Occipital lobe (tissue), 1 donor: ENCODE measurements at regions not wholly inside any gene's neighbourhood (a gene's known extent, or its start where the extent isn't known, plus 50 kb on each side); places are given as distances from the start of the nearest gene placed in this dataset.

Experiments
- DNase-seq: peaks from one replicate; lab custom pipeline; 2025; lab: John Stamatoyannopoulos, UW

GRCh38 chr12:30095511-30095910 is 311.8 kb upstream of the TMTC1 start:
- DNase-seq = no peak

GRCh38 chr12:30092983-30093617 is 309.4 kb upstream of the TMTC1 start:
- DNase-seq = no peak

DNA sequence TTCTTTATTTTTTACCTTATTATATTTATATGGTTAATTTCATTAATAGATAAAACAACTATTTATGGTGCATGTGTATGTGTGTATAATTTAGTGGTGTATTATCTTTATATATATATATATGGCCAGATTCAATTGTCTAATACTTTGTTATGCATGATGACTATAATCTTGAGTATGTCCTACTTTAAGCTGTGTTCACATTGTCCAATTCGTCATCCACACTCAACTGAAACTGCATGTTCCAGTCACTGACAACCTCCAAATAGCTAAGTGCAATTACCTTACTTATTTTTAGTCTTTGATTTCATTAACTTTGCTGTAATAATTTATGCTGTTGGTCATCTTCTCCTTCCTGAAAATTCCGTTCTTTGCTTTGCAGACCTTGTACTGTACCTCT is 306.5 kb upstream of the TMTC1 start:
- no peak for DNase-seq

DNA sequence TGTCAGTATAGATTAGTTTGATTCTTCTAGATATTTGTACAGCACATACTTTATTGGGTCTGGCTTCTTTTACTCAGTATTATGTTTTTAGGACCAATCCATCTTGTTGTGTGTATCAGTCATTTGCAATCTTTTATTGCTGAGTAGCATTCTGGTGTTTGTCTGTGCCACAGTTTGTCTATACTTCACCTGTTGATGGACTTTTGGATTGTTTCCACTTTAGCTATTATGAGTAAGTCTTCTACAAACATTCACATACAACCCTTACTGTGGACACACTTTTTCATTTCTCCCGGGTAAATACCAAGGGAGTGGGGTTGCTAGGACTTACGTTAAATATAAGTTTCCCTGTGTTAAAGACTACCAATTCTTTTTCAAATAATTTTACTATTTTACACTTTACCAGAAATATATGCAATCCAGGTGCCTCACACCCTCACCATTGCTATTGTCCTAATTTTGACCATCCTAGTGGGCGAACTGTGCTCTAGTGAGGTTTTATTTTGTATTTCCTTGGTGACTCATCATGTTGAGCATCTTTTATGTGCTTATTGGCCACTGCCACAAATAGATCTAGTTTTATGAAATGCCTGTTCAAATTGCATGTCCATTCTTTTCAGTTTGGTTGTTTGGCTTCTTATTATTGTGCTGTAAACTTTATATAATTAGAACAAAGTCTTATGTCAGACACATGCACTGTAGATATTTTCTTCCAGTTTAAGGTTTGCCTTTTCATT is 304.7 kb upstream of the TMTC1 start:
- no peak for DNase-seq

DNA sequence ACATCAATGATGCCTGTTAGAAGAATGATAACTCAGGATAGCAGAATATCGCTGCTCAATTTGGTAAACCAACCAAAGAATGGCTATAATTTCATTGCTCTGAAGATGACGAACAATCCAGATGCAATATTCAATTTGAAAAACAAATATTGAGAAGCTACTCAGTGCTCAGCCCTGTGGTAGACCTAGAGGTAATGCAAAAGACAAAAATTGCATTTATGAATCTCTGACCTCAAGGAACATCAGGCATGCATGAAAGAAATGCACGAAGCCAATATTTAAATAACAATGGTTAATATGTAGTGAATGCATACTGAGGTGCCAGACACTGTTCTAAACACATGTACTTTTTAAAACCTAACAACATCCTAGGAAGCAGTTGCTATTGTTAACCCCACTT is 298.6 kb upstream of the TMTC1 start:
- no peak for DNase-seq

- DNase-seq = no peak
Observed at GRCh38 chr12:30074916-30075315, 291.2 kb upstream of the TMTC1 start.

GRCh38 chr12:30072824-30073223 is 289.1 kb upstream of the TMTC1 start:
- DNase-seq = no peak

GRCh38 chr12:30067146-30067545 is 283.4 kb upstream of the TMTC1 start:
- DNase-seq = no peak

GRCh38 chr12:30064906-30065305 is 281.2 kb upstream of the TMTC1 start:
- no peak for DNase-seq

- DNase-seq = no peak
Observed at GRCh38 chr12:30063435-30063945, 279.7 kb upstream of the TMTC1 start.

DNA sequence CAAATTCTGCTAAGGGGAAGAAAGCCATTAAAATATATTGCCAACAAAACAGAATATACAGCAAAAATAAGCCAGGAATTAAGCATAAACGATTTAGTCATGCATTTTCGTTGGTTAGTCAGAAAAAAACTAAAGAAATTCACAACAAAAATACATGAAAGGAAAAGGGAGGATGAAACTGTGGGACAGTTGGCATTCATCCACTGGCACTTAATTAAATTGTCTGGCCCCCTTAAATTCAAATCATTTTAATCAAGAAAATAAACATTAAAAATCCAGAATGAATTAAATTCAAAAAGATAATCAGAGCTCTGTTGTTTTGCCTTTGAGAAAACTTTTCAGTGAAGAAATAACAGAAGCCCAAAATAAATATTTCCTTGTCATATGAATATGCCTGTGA is 264.6 kb upstream of the TMTC1 start:
- no peak for DNase-seq

- no peak for DNase-seq
Observed at GRCh38 chr12:30047516-30048254, 263.9 kb upstream of the TMTC1 start.

DNA sequence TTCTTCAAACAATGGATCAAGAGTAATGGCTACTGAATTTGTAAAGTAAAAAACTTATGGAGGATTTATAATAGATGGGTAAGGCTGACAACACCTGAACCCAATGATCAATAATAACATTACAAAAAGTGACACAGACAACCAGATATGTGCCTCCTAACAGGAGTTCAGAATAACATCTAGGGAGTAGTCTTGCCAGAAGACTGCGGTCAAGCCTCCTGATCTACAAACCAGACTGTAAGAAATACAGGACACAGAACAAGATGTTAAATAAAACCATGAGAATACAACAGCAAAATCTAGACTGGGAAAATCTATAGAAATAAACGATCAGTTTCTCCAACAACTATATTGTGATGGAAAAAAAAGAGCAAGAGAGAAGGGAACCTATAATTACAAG is 262.6 kb upstream of the TMTC1 start:
- no peak for DNase-seq

DNA sequence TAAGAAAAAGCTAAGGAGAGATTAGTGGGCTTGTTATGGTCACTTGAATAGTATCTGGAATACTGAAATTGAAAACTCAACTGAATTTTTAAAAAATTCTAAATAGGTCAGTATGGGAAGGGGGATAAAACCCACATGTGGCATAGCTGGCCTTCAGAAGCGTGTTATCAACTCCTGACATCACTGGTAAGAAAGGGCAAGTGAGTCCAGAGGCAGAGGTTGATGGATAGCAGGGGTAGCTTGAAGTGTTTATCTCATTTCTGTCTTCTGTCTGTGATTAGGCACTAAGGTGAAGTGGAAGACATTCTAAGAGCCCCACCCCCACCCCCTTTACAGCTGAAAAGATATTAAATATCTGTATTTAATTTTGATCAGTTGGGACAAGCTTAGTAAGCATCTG is 261.4 kb upstream of the TMTC1 start:
- no peak for DNase-seq

- DNase-seq = no peak
Observed at GRCh38 chr12:30044206-30044605, 260.5 kb upstream of the TMTC1 start.

DNA sequence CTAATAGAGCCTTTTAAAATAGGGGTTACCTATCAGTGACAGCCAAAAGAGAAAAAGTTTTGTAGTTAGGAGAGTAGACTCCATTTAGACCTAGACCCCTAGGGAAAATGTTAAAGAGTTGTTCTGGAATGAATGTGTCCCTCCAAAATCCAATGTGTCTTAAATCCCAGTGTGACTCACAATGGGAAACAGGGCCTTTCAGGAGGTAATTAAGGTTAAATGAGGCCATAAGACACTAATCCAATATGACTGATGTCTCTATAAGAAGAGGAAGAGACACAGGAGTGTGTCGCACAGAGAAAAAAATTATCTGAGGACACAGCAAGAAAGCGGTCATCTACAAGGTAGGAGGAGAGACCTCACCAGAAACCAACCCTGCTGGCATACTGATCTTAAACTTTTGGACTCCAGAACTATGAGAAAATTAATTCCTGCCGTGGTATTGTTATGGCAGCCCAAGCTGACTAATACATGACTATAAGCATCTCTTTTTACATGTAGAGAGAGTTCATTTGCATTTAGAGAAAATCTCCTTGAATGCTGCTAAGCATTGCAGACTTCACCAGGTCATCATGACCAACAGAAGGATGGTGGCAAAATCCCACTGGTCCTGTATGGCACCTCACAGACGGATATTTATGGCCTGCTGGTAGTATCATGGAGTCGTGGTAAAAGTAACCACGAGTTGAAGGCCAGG is 259.6 kb upstream of the TMTC1 start:
- DNase-seq = no peak

DNA sequence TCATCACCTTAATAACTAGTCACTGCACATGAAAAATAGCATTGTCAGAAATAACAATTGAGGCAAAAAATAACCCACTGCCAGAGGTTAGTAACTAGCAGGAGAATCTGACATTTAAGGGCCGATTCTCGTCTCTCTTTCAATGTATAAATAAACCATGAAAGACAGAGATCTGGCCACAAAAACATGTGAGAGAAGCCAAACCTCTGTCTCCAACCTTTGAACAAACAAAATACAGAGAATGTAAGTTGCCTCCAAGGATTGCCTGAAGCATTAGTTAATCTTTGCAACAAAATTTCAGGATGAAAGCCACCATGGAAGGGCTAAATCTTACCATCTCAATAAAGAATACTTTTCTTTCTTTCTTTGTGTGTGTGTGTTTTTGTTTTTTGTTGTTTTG is 257.4 kb upstream of the TMTC1 start:
- DNase-seq = no peak

GRCh38 chr12:30030693-30031374 is 247.1 kb upstream of the TMTC1 start:
- DNase-seq = no peak

DNA sequence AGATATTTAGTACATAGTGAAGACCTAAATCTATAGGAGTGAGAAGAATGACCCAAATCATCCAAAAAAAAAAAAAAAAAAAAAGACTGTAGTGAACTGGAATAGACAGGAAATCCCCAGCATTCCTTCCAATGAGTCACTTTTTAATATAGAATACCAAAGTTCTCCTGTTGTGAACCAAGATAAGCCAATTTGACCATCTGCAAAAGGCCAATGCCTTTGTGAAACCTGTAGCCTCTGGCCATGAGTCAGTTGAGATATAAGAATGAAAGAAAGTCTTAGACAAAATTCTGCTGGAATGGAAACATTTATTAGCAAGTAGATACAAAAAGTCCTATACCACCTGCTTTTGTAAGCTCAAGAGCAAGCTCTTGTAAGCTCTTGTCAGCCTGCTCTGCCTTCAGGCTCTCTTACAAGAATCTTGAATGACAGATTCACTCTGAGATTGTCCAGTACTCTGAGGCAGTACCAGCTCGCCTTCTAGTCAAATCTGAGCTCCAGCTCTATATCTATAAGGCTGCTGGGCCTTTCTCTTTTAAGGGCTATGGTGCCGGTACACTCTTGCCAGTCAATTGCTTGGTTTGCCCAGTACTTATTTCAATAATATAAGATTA is 243.0 kb upstream of the TMTC1 start:
- no peak for DNase-seq

DNA sequence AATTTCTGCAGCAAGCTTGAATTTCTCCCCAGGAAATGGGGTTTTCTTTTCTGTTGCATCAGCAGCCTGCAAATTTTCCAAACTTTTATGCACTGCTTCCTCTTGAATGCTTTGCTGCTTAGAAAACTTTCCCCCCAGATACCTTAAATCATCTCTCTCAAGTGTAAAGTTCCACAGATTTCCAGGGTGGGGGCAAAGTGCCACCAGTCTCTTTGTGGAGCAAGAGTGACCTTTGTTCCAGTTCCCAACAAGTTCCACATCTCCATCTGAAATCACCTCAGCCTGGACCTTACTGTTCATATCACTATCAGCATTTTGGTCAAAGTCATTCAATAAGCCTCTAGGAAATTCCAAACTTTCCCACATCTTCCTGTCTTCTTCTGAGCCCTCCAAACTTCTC is 241.6 kb upstream of the TMTC1 start:
- DNase-seq = no peak

- DNase-seq = no peak
Observed at GRCh38 chr12:30023186-30023585, 239.4 kb upstream of the TMTC1 start.
